GM18858 (cell line): ENCODE measurements at regions not wholly inside any gene's neighbourhood (a gene's known extent, or its start where the extent isn't known, plus 50 kb on each side); places are given as distances from the start of the nearest gene placed in this dataset.

Experiments used
- ATAC-seq: cut with Tn5 transposase; IDR thresholded peaks from one replicate; pipeline ENCODE4 v1.9.1; 2021; ENCODE audit not compliant: unreplicated experiment

- no peak for ATAC-seq
These were observed 658.7 kb downstream of the SLITRK1 start for GRCh38 chr13:83223546-83223945.

- ATAC-seq, result no peak
These were observed 660.4 kb downstream of the SLITRK1 start for GRCh38 chr13:83221813-83222241.

- no peak for ATAC-seq
These were observed 661.0 kb downstream of the SLITRK1 start for GRCh38 chr13:83221256-83221655.

- no peak for ATAC-seq
These were observed 662.0 kb downstream of the SLITRK1 start for GRCh38 chr13:83220241-83220640.

GRCh38 chr13:83219832-83220231 lies 662.4 kb downstream of the SLITRK1 start:
- ATAC-seq, result no peak

- ATAC-seq, result no peak
These were observed 665.6 kb downstream of the SLITRK1 start for GRCh38 chr13:83216479-83217245.

- ATAC-seq, result no peak
These were observed 666.6 kb downstream of the SLITRK1 start for GRCh38 chr13:83215627-83216026.

- no peak for ATAC-seq
These were observed 667.8 kb downstream of the SLITRK1 start for GRCh38 chr13:83214452-83214851.

- ATAC-seq, result no peak
These were observed 671.0 kb downstream of the SLITRK1 start for GRCh38 chr13:83211301-83211700.

GRCh38 chr13:83204886-83205285 lies 677.4 kb downstream of the SLITRK1 start:
- no peak for ATAC-seq

- no peak for ATAC-seq
These were observed 680.8 kb downstream of the SLITRK1 start for GRCh38 chr13:83201506-83201905.

GRCh38 chr13:83197316-83197715 lies 685.0 kb downstream of the SLITRK1 start:
- ATAC-seq, result no peak

- ATAC-seq, result no peak
These were observed 692.3 kb downstream of the SLITRK1 start for GRCh38 chr13:83190020-83190419.

- ATAC-seq, result no peak
These were observed 697.5 kb downstream of the SLITRK1 start for GRCh38 chr13:83184819-83185218.

GRCh38 chr13:83184150-83184475 lies 698.2 kb downstream of the SLITRK1 start:
- ATAC-seq, result no peak

GRCh38 chr13:83183439-83184149 lies 698.7 kb downstream of the SLITRK1 start:
- no peak for ATAC-seq

- no peak for ATAC-seq
These were observed 699.4 kb downstream of the SLITRK1 start for GRCh38 chr13:83182845-83183244.

GRCh38 chr13:83178008-83178407 lies 704.3 kb downstream of the SLITRK1 start:
- no peak for ATAC-seq

GRCh38 chr13:83168590-83168989 lies 713.7 kb downstream of the SLITRK1 start:
- ATAC-seq, result no peak

GRCh38 chr13:83167203-83167602 lies 715.1 kb downstream of the SLITRK1 start:
- ATAC-seq, result no peak

- ATAC-seq, result no peak
These were observed 715.7 kb downstream of the SLITRK1 start for GRCh38 chr13:83166550-83166949.

- no peak for ATAC-seq
These were observed 719.8 kb downstream of the SLITRK1 start for GRCh38 chr13:83162493-83162892.

GRCh38 chr13:83153848-83154247 lies 728.4 kb downstream of the SLITRK1 start:
- ATAC-seq, result no peak
